Panc1 (cell line): ENCODE measurements at regions not wholly inside any gene's neighbourhood (a gene's known extent, or its start where the extent isn't known, plus 50 kb on each side); places are given as distances from the start of the nearest gene placed in this dataset.

Experiments
- ATAC-seq: fragments of 200-7000 bp; cut with Tn5 transposase; 2 replicates; pipeline ENCODE4 v1.9.1; 2020; ENCODE audit warnings: mild to moderate bottlenecking, moderate library complexity
- BruUV-seq: library from RNA; stranded (reverse); fragments of 400-500 nt; replicated peaks from 2 replicates; lab custom pipeline; 2021; lab: Mats Ljungman, UMichigan
- CTCF ChIA-PET: fragments of 300-600 bp; sonication (Branson Sonifier 250); formaldehyde crosslinking; loops from one replicate; lab custom pipeline; 2022; ENCODE audit warnings: antibody characterized with exemption; lab: Charles Lee
- POLR2A ChIA-PET: fragments of 300-600 bp; sonication (Branson Sonifier 250); formaldehyde crosslinking; loops from one replicate; lab custom pipeline; 2022; ENCODE audit warnings: antibody characterized with exemption; lab: Charles Lee
- DNase-seq: peaks from one replicate; pipeline ENCODE4 v3.0.0-alpha.2; 2010; ENCODE audit warnings: low read depth, low spot score
- H3K27ac ChIP-seq: 2 replicates; pipeline ENCODE4 v1.5.1; 2011; ENCODE audit warnings: mild to moderate bottlenecking, low read length, inconsistent platforms
- H3K27me3 ChIP-seq: fragments of 200-500 bp; sonication (Bioruptor generic); 2 replicates; pipeline ENCODE4 v1.6.0; 2014; ENCODE audit warnings: low read length, inconsistent platforms; ENCODE audit not compliant: control insufficient read depth, insufficient read depth
- H3K36me3 ChIP-seq: fragments of 200-500 bp; sonication (Bioruptor generic); 2 replicates; pipeline ENCODE4 v1.5.1; 2014; ENCODE audit warnings: inconsistent platforms, mild to moderate bottlenecking, low read length, moderate library complexity; ENCODE audit not compliant: control insufficient read depth, insufficient read depth
- H3K4me1 ChIP-seq: 2 replicates; pipeline ENCODE4 v1.5.1; 2011; ENCODE audit warnings: inconsistent platforms, mild to moderate bottlenecking, low read length, moderate library complexity; ENCODE audit not compliant: control insufficient read depth, insufficient read depth
- H3K4me3 ChIP-seq, 2 experiments: 2 replicates each; pipeline ENCODE4 v1.5.1; 2011 to 2012; ENCODE audit warnings: low read depth in 2 of 2, low read length in 2 of 2, mild to moderate bottlenecking in 2 of 2, inconsistent platforms in 1 of 2, moderate library complexity in 1 of 2
- H3K9me3 ChIP-seq: fragments of 200-500 bp; sonication (Bioruptor generic); 2 replicates; pipeline ENCODE4 v1.5.1; 2014; ENCODE audit warnings: low read depth, mild to moderate bottlenecking, inconsistent platforms, low read length, moderate library complexity; ENCODE audit not compliant: control insufficient read depth, insufficient read depth
- POLR2AphosphoS5 ChIP-seq: IDR thresholded peaks from 2 replicates; pipeline ENCODE4 v1.6.1; 2012; ENCODE audit warnings: mild to moderate bottlenecking, low read depth, low read length, moderate library complexity
- SIN3A ChIP-seq: IDR thresholded peaks from 2 replicates; pipeline ENCODE4 v1.6.1; 2012; ENCODE audit warnings: low read depth, mild to moderate bottlenecking, low read length, moderate library complexity, borderline replicate concordance; ENCODE audit not compliant: insufficient read depth
- TCF7L2 ChIP-seq: IDR thresholded peaks from 2 replicates; pipeline ENCODE4 v1.6.1; 2011; ENCODE audit warnings: mild to moderate bottlenecking, low read depth, low read length, inconsistent platforms
- in situ Hi-C: cut with HindIII; loops from 2 replicates; pipeline ENCODE4 v1.10.0; 2016; ENCODE audit warnings: low sequenced_read_pairs, low pct_unique_long_range_greater_than_20kb
- intact Hi-C: fragments of 100-400 bp; cut with micrococcal nuclease; formaldehyde crosslinking; loops from one replicate; pipeline ENCODE4 v1.10.0; 2022; ENCODE audit not compliant: unreplicated experiment
- TF ChIP-seq, protein P1 (sequence below): fragments of 450-650 bp; IDR thresholded peaks from 2 replicates; pipeline ENCODE4 v1.5.1; 2017; ENCODE audit warnings: mild to moderate bottlenecking
- TF ChIP-seq, protein P2 (sequence below), 2 experiments: IDR thresholded peaks; 2 replicates each; pipeline ENCODE4 v1.6.1; 2011 to 2012; ENCODE audit warnings: low read depth in 2 of 2, control low read depth in 1 of 2, low read length in 1 of 2, mild to moderate bottlenecking in 1 of 2, moderate library complexity in 1 of 2; ENCODE audit not compliant: insufficient read depth in 1 of 2

DNA sequence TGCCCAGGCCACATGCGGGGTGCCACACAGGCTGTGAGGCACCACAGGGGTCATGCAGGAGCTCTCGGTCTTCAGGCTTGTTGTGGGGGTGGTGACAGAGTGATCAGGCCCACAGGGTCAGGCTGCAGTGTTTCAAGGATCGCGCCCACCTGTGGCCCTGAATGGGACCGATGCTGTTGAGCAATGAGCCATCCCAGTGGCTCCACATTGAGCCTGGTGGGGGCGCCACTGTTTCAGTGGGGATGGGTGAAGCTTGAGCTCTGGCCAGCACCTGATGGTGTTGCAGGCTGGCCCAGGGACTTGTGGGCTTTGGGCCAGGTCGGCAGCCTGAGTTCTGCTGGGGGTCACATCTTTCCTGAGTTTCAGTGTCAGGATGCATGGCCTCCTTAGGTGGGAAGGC, 230.1 kb downstream of the UBE3A start:
- ChIA-PET CTCF (no interaction called here), POLR2A (no interaction called here)
- no peaks in the 10 kb centered on the region for H3K27me3 ChIP-seq
- in situ Hi-C loops (no loop called here), intact Hi-C loops (no loop called here)
- no peak overlapping the region for H3K27ac ChIP-seq
- no peak overlapping the region for H3K4me3 ChIP-seq
- no peaks in the 10 kb centered on the region for H3K36me3 ChIP-seq
- no peaks in the 10 kb centered on the region for H3K9me3 ChIP-seq
- no TSS peak for BruUV-seq
- no peak for DNase-seq
- TF ChIP-seq TCF7L2 (no peak), SIN3A (no peak), POLR2AphosphoS5 (no peak)
- TF ChIP-seq, protein P1, sequence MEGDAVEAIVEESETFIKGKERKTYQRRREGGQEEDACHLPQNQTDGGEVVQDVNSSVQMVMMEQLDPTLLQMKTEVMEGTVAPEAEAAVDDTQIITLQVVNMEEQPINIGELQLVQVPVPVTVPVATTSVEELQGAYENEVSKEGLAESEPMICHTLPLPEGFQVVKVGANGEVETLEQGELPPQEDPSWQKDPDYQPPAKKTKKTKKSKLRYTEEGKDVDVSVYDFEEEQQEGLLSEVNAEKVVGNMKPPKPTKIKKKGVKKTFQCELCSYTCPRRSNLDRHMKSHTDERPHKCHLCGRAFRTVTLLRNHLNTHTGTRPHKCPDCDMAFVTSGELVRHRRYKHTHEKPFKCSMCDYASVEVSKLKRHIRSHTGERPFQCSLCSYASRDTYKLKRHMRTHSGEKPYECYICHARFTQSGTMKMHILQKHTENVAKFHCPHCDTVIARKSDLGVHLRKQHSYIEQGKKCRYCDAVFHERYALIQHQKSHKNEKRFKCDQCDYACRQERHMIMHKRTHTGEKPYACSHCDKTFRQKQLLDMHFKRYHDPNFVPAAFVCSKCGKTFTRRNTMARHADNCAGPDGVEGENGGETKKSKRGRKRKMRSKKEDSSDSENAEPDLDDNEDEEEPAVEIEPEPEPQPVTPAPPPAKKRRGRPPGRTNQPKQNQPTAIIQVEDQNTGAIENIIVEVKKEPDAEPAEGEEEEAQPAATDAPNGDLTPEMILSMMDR = no peak
- TF ChIP-seq, protein P2, sequence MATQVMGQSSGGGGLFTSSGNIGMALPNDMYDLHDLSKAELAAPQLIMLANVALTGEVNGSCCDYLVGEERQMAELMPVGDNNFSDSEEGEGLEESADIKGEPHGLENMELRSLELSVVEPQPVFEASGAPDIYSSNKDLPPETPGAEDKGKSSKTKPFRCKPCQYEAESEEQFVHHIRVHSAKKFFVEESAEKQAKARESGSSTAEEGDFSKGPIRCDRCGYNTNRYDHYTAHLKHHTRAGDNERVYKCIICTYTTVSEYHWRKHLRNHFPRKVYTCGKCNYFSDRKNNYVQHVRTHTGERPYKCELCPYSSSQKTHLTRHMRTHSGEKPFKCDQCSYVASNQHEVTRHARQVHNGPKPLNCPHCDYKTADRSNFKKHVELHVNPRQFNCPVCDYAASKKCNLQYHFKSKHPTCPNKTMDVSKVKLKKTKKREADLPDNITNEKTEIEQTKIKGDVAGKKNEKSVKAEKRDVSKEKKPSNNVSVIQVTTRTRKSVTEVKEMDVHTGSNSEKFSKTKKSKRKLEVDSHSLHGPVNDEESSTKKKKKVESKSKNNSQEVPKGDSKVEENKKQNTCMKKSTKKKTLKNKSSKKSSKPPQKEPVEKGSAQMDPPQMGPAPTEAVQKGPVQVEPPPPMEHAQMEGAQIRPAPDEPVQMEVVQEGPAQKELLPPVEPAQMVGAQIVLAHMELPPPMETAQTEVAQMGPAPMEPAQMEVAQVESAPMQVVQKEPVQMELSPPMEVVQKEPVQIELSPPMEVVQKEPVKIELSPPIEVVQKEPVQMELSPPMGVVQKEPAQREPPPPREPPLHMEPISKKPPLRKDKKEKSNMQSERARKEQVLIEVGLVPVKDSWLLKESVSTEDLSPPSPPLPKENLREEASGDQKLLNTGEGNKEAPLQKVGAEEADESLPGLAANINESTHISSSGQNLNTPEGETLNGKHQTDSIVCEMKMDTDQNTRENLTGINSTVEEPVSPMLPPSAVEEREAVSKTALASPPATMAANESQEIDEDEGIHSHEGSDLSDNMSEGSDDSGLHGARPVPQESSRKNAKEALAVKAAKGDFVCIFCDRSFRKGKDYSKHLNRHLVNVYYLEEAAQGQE (IDR thresholded peaks at IDR 0.05; ENCODE audit: insufficient read depth in 1 of 2, low read depth in 2 of 2, low read length in 1 of 2) = no peak
- ATAC-seq = no peak
- no peaks in the 10 kb centered on the region for H3K4me1 ChIP-seq

DNA sequence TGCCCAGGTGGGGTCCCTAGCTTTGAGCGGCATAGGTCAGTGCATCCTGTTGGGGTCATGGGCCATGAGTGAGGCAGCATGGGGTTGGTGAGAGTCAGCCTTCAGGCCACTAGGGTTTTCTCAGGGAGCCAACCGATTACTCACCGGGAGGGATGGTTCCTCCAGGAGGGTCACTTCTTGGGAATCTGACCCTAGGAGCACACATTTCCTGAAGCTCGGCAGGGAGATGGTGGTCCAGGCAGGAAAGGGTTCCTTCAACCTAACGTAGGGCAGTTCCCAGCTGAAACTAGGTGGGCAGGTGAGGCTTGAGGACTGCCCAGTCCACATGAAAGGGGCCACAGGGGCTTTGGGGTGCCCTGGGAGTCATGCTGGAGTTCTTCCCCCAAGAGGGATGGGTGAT, 218.0 kb downstream of the UBE3A start:
- ATAC-seq = no peak
- CTCF ChIA-PET = no interaction called here

More for the DNA sequence above, 218.0 kb downstream of the UBE3A start:
- Histone ChIP-seq H3K4me3 (no peak overlapping the region), H3K27me3 (no peaks in the 10 kb centered on the region), H3K4me1 (no peaks in the 10 kb centered on the region), H3K36me3 (no peaks in the 10 kb centered on the region), H3K27ac (no peak overlapping the region), H3K9me3 (no peaks in the 10 kb centered on the region)
- POLR2A ChIA-PET = no interaction called here
- in situ Hi-C loops = no loop called here
- TF ChIP-seq POLR2AphosphoS5 (no peak), TCF7L2 (no peak)
- TF ChIP-seq, protein P2 (IDR thresholded peaks at IDR 0.05; ENCODE audit: insufficient read depth in 1 of 2, low read depth in 2 of 2, low read length in 1 of 2) = no peak
- TF ChIP-seq, protein P1 = no peak
- BruUV-seq = no TSS peak
- DNase-seq = no peak
- intact Hi-C loops = no loop called here
